Brain microvascular endothelial cell (primary cell): ENCODE measurements at regions not wholly inside any gene's neighbourhood (a gene's known extent, or its start where the extent isn't known, plus 50 kb on each side); places are given as distances from the start of the nearest gene placed in this dataset.
"Not testable (repeated sequence)": the region's sequence is repeated elsewhere in the genome, so short reads cannot be mapped to it uniquely, and the experiment has no call there.

Experiments used
- DNase-seq: peaks from one replicate; pipeline ENCODE4 v3.0.0-alpha.2; 2020
- H3K27ac ChIP-seq: fragments of 250-450 bp; sonication (Bioruptor Pico); 2 replicates; pipeline ENCODE4 v1.5.1; 2020; ENCODE audit warnings: mild to moderate bottlenecking, moderate library complexity
- H3K27me3 ChIP-seq: fragments of 250-450 bp; sonication (Bioruptor Pico); replicated peaks from 2 replicates; pipeline ENCODE4 v1.5.1; 2020; ENCODE audit warnings: mild to moderate bottlenecking
- H3K36me3 ChIP-seq: fragments of 250-450 bp; sonication (Bioruptor Pico); replicated peaks from 2 replicates; pipeline ENCODE4 v1.5.1; 2020; ENCODE audit warnings: mild to moderate bottlenecking
- H3K4me3 ChIP-seq: 2 replicates; pipeline ENCODE4 v1.5.1; 2011; ENCODE audit warnings: low read depth, mild to moderate bottlenecking, control low read depth, low read length, moderate library complexity
- in situ Hi-C: cut with HindIII; loops from 2 replicates; pipeline ENCODE4 v1.10.0; 2017; ENCODE audit warnings: low sequenced_read_pairs, low pct_ligation_motif_present
- TF ChIP-seq, protein P1 (sequence below): IDR thresholded peaks from 2 replicates; pipeline ENCODE4 v1.5.1; 2011; ENCODE audit warnings: low read depth, mild to moderate bottlenecking, moderate library complexity, low read length, control low read depth, inconsistent platforms; ENCODE audit errors: missing control alignments

DNA sequence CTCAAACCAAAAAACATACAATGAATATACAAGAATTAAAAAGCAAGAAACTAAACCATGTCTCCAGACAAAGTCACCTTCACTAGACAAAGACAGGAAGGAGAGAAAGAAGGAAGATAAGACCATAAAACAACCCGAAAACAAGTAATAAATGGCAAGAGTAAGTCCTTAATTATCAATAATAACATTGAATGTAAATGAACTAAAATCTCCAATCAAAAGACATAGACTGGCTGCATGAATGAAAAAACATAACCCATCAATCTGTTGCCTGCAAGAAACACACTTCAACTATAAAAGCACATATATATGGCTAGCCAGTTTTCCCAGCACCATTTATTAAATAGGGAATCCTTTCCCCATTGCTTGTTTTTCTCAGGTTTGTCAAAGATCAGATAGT lies 100.8 kb upstream of the SAMSN1 start:
- in situ Hi-C loops: no loop called here
- TF ChIP-seq, protein P1, sequence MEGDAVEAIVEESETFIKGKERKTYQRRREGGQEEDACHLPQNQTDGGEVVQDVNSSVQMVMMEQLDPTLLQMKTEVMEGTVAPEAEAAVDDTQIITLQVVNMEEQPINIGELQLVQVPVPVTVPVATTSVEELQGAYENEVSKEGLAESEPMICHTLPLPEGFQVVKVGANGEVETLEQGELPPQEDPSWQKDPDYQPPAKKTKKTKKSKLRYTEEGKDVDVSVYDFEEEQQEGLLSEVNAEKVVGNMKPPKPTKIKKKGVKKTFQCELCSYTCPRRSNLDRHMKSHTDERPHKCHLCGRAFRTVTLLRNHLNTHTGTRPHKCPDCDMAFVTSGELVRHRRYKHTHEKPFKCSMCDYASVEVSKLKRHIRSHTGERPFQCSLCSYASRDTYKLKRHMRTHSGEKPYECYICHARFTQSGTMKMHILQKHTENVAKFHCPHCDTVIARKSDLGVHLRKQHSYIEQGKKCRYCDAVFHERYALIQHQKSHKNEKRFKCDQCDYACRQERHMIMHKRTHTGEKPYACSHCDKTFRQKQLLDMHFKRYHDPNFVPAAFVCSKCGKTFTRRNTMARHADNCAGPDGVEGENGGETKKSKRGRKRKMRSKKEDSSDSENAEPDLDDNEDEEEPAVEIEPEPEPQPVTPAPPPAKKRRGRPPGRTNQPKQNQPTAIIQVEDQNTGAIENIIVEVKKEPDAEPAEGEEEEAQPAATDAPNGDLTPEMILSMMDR: no peak
- Histone ChIP-seq H3K27ac (no peak overlapping the region), H3K27me3 (no peaks in the 10 kb centered on the region), H3K36me3 (no peaks in the 10 kb centered on the region), H3K4me3 (no peak overlapping the region)
- DNase-seq: no peak

DNA sequence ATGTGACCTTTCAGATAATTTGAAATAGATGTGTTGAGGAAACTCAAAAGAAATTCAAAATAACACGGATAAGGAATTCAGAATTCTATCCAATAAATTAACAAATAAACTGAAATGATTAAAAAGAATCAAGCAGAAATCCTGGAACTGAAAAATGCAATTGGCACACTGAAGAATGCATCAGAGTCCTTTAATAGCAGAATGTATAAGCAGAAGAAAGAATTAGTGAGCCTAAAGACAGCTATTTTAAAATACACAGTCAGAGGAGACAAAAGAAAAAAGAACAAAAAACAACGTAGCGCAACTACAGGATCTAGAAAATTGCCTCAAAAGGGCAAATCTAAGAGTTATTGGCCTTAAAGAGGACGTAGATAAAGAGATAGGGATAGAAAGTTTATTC lies 99.6 kb upstream of the SAMSN1 start:
- in situ Hi-C loops: no loop called here
- Histone ChIP-seq H3K27me3 (no peaks in the 10 kb centered on the region), H3K4me3 (no peak overlapping the region), H3K27ac (no peak overlapping the region), H3K36me3 (no peaks in the 10 kb centered on the region)
- no peak for DNase-seq
- TF ChIP-seq, protein P1: no peak

DNA sequence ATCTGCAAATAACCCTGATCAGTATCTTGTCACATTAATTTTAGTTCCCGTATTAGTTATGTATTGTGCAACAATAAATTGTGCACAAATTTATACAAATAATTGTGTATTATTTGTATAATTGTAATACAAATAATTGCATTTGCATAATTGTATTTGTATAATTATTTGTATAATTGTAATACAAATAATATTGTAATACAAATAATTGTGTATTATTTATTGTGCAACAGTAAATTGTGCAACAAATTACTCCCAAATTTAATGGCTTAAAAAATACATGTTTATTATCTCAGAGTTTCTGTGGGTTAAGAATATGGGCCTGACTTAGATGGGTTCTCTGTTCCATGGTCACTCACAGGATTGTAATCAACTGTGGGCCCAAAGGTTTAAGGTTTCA lies 86.2 kb upstream of the SAMSN1 start:
- no peaks in the 10 kb centered on the region for H3K36me3 ChIP-seq
- TF ChIP-seq, protein P1: no peak
- no peak for DNase-seq
- in situ Hi-C loops: no loop called here
- H3K27me3 ChIP-seq: no peaks in the 10 kb centered on the region
- no peak overlapping the region for H3K4me3 ChIP-seq
- H3K27ac ChIP-seq: no peak overlapping the region

DNA sequence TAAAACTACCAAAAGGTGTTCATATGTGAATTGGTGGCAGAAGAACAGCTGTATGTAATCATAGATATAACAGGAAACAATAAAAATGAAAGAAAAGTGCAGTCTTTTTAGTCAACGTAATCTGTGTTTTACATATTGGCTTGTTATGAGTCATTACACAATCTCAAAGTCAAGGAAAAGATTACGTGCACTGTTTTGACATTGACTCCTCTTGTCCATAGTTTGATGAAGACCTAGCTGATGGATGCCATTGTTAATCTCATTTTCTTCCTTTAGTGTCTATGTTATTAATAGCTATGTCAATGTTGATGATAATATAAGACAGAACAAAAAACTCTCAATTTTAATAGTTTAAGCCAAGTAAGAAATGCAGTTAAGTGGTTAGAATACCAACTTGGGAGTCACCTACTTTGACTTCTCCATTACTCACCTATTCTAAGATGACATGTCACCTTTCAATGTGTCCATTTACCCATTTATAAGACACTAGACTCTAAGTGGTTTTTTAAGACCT lies 84.5 kb upstream of the SAMSN1 start:
- DNase-seq: no peak
- TF ChIP-seq, protein P1: no peak

DNA sequence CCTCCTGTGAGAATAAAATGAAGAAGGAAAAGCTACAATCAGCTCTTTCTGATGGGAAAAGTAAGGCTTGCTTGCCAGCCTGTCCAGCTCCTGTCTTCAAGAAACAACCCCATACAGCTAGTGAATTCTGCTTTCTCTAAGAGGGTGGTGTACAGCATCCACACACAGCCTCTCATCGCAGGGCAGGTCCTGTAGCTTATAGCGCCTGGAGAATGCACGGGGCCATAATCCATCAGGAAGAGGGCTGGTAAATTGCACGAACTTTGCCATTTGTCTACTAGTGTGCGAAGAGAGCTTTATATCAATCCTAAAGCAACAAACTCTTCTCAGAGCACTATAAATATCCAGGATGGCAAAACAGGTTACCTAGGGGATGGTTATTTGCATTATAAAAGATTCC lies 83.3 kb upstream of the SAMSN1 start:
- in situ Hi-C loops: no loop called here
- Histone ChIP-seq H3K4me3 (no peak overlapping the region), H3K36me3 (no peaks in the 10 kb centered on the region), H3K27me3 (no peaks in the 10 kb centered on the region), H3K27ac (no peak overlapping the region)
- DNase-seq: no peak
- TF ChIP-seq, protein P1: no peak

More for the DNA sequence above, 84.5 kb upstream of the SAMSN1 start:
- no peak overlapping the region for H3K4me3 ChIP-seq
- no peak overlapping the region for H3K27ac ChIP-seq
- H3K36me3 ChIP-seq: no peaks in the 10 kb centered on the region
- no peaks in the 10 kb centered on the region for H3K27me3 ChIP-seq
- in situ Hi-C loops: no loop called here

DNA sequence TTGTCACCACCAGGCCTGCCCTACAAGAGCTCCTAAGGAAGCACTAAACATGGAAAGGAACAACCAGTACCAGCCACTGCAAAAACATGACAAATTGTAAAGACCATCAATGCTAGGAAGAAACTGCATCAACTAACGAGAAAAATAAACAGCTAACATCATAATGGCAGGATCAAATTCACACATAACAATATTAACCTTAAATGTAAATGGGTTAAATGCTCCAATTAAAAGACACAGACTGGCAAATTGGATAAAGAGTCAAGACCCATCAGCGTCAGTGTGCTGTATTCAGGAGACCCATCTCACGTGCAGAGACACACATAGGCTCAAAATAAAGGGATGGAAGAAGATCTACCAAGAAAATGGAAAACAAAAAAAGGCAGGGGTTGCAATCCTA lies 77.0 kb upstream of the SAMSN1 start:
- in situ Hi-C loops: not testable (repeated sequence)

More for the DNA sequence above, 77.0 kb upstream of the SAMSN1 start:
- not testable (repeated sequence) for H3K27me3 ChIP-seq, H3K4me3 ChIP-seq, H3K36me3 ChIP-seq, H3K27ac ChIP-seq, DNase-seq
